HG03521 (cell line): ENCODE measurements at regions not wholly inside any gene's neighbourhood (a gene's known extent, or its start where the extent isn't known, plus 50 kb on each side); places are given as distances from the start of the nearest gene placed in this dataset.

ENCODE experiments used
- ATAC-seq: cut with Tn5 transposase; IDR thresholded peaks from one replicate; pipeline ENCODE4 v1.9.1; 2021; ENCODE audit warnings: mild to moderate bottlenecking, moderate library complexity; ENCODE audit not compliant: unreplicated experiment

- no peak for ATAC-seq
Measured at GRCh38 chr2:129756276-129756675, 223.2 kb upstream of the RAB6C start.

- ATAC-seq, result no peak
Measured at GRCh38 chr2:129757366-129757914, 222.0 kb upstream of the RAB6C start.

GRCh38 chr2:129757915-129758783, 221.3 kb upstream of the RAB6C start:
- no peak for ATAC-seq

GRCh38 chr2:129758784-129759471, 220.5 kb upstream of the RAB6C start:
- no peak for ATAC-seq

GRCh38 chr2:129759472-129760010, 219.9 kb upstream of the RAB6C start:
- no peak for ATAC-seq

- ATAC-seq, result no peak
Measured at GRCh38 chr2:129760669-129761068, 218.8 kb upstream of the RAB6C start.

- ATAC-seq, result no peak
Measured at GRCh38 chr2:129761569-129762021, 217.9 kb upstream of the RAB6C start.

- ATAC-seq, result no peak
Measured at GRCh38 chr2:129762386-129763189, 216.9 kb upstream of the RAB6C start.

- no peak for ATAC-seq
Measured at GRCh38 chr2:129763190-129763846, 216.1 kb upstream of the RAB6C start.

GRCh38 chr2:129763966-129764365, 215.5 kb upstream of the RAB6C start:
- no peak for ATAC-seq

- ATAC-seq, result no peak
Measured at GRCh38 chr2:129764376-129765325, 214.8 kb upstream of the RAB6C start.

GRCh38 chr2:129765326-129765677, 214.2 kb upstream of the RAB6C start:
- ATAC-seq, result no peak

- ATAC-seq, result no peak
Measured at GRCh38 chr2:129765678-129766351, 213.7 kb upstream of the RAB6C start.

- ATAC-seq, result no peak
Measured at GRCh38 chr2:129766374-129766993, 213.0 kb upstream of the RAB6C start.

- no peak for ATAC-seq
Measured at GRCh38 chr2:129767346-129768035, 212.0 kb upstream of the RAB6C start.

- ATAC-seq, result no peak
Measured at GRCh38 chr2:129768036-129768386, 211.5 kb upstream of the RAB6C start.

GRCh38 chr2:129768485-129769184, 210.8 kb upstream of the RAB6C start:
- no peak for ATAC-seq
